Choroid plexus epithelial cell (primary cell): ENCODE measurements at regions not wholly inside any gene's neighbourhood (a gene's known extent, or its start where the extent isn't known, plus 50 kb on each side); places are given as distances from the start of the nearest gene placed in this dataset.

Source experiments
- DNase-seq: peaks from one replicate; pipeline ENCODE4 v3.0.0-alpha.2; 2010; ENCODE audit warnings: low read depth
- H3K4me3 ChIP-seq: 2 replicates; pipeline ENCODE4 v1.5.1; 2011; ENCODE audit warnings: low read depth, mild to moderate bottlenecking, control low read depth, low read length, moderate library complexity
- CTCF ChIP-seq: conservative IDR thresholded peaks from 2 replicates; pipeline ENCODE4 v1.5.1; 2011; ENCODE audit warnings: low read depth, mild to moderate bottlenecking, control low read depth, inconsistent platforms, low read length, moderate library complexity

- DNase-seq, result peak; percentile 3
- no peak for TF ChIP-seq CTCF
Measured at GRCh38 chr6:19772891-19773290, 64.3 kb upstream of the ID4 start.

GRCh38 chr6:19781269-19781668 lies 55.9 kb upstream of the ID4 start:
- H3K4me3 ChIP-seq, result no peak overlapping the region
- DNase-seq, result no peak
- no peak for TF ChIP-seq CTCF

More at GRCh38 chr6:19772891-19773290, 64.3 kb upstream of the ID4 start:
- no peak overlapping the region for H3K4me3 ChIP-seq

- H3K4me3 ChIP-seq, result no peak overlapping the region
- DNase-seq, result no peak
- no peak for TF ChIP-seq CTCF
Measured at GRCh38 chr6:19782588-19782987, 54.6 kb upstream of the ID4 start.
